SK-N-SH treated with all-trans-retinoic acid at 6 μM for 48 hours (cell line): ENCODE measurements at regions not wholly inside any gene's neighbourhood (a gene's known extent, or its start where the extent isn't known, plus 50 kb on each side); places are given as distances from the start of the nearest gene placed in this dataset.
"Not testable (repeated sequence)": the region's sequence is repeated elsewhere in the genome, so short reads cannot be mapped to it uniquely, and the experiment has no call there.

ENCODE experiments used
- ATAC-seq: fragments of 200-7000 bp; cut with Tn5 transposase; 3 replicates; pipeline ENCODE4 v1.9.1; 2020; ENCODE audit warnings: mild to moderate bottlenecking, moderate library complexity
- ARNTL ChIP-seq: fragments of 450-650 bp; formaldehyde crosslinking; IDR thresholded peaks from 2 replicates; pipeline ENCODE4 v1.5.0; 2020; ENCODE audit warnings: low read depth, mild to moderate bottlenecking, moderate library complexity, borderline replicate concordance
- ESRRG ChIP-seq: fragments of 250-450 bp; sonication (Bioruptor Pico); IDR thresholded peaks from 2 replicates; pipeline ENCODE4 v1.6.1; 2021; ENCODE audit warnings: mild to moderate bottlenecking
- OSR1 ChIP-seq: fragments of 250-450 bp; sonication (Bioruptor Pico); IDR thresholded peaks from 2 replicates; pipeline ENCODE4 v1.8.0; 2022; ENCODE audit warnings: moderate library complexity, mild to moderate bottlenecking, inconsistent platforms
- PATZ1 ChIP-seq: fragments of 250-450 bp; sonication (Bioruptor Pico); IDR thresholded peaks from 2 replicates; pipeline ENCODE4 v1.8.0; 2020; ENCODE audit warnings: mild to moderate bottlenecking, moderate library complexity, borderline replicate concordance
- POU6F1 ChIP-seq: fragments of 250-450 bp; sonication (Bioruptor Pico); IDR thresholded peaks from 2 replicates; pipeline ENCODE4 v1.8.0; 2021; ENCODE audit warnings: low read depth, mild to moderate bottlenecking, moderate library complexity, borderline replicate concordance
- RARB ChIP-seq: fragments of 250-450 bp; sonication (Bioruptor Pico); IDR thresholded peaks from 2 replicates; pipeline ENCODE4 v1.8.0; 2021; ENCODE audit warnings: mild to moderate bottlenecking, moderate library complexity
- TCF4 ChIP-seq: fragments of 250-450 bp; sonication (Bioruptor Pico); IDR thresholded peaks from 2 replicates; pipeline ENCODE4 v1.8.0; 2021; ENCODE audit warnings: mild to moderate bottlenecking, moderate library complexity, borderline replicate concordance
- TOX ChIP-seq: fragments of 250-450 bp; sonication (Bioruptor Pico); IDR thresholded peaks from 2 replicates; pipeline ENCODE4 v1.8.0; 2021; ENCODE audit warnings: mild to moderate bottlenecking, moderate library complexity, borderline replicate concordance
- TSHZ2 ChIP-seq: fragments of 250-450 bp; sonication (Bioruptor Pico); IDR thresholded peaks from 2 replicates; pipeline ENCODE4 v1.5.0; 2020; ENCODE audit warnings: mild to moderate bottlenecking, moderate library complexity
- ZC3H10 ChIP-seq: fragments of 250-450 bp; sonication (Bioruptor Pico); IDR thresholded peaks from 2 replicates; pipeline ENCODE4 v1.5.1; 2021; ENCODE audit warnings: mild to moderate bottlenecking, moderate library complexity
- ZFP30 ChIP-seq: fragments of 450-650 bp; formaldehyde crosslinking; IDR thresholded peaks from 2 replicates; pipeline ENCODE4 v1.5.0; 2022; ENCODE audit warnings: mild to moderate bottlenecking, moderate library complexity
- ZNF565 ChIP-seq: fragments of 450-650 bp; formaldehyde crosslinking; conservative IDR thresholded peaks from 2 replicates; pipeline ENCODE4 v1.5.0; 2020; ENCODE audit warnings: low read depth, mild to moderate bottlenecking, moderate library complexity
- ZNF70 ChIP-seq: fragments of 450-650 bp; formaldehyde crosslinking; IDR thresholded peaks from 2 replicates; pipeline ENCODE4 v1.5.0; 2020; ENCODE audit warnings: mild to moderate bottlenecking, moderate library complexity
- ZNF8 ChIP-seq: fragments of 450-650 bp; formaldehyde crosslinking; IDR thresholded peaks from 2 replicates; pipeline ENCODE4 v1.5.0; 2020; ENCODE audit warnings: mild to moderate bottlenecking, moderate library complexity

- no peak for TF ChIP-seq TCF4 (CRISPR knock-in tag)
- no peak for TF ChIP-seq POU6F1 (CRISPR knock-in tag)
- no peak for TF ChIP-seq ZFP30 (CRISPR knock-in tag)
- no peak for TF ChIP-seq ESRRG
- TF ChIP-seq ZC3H10 (CRISPR knock-in tag): no peak
- TF ChIP-seq ZNF565 (CRISPR knock-in tag): no peak
- no peak for TF ChIP-seq ZNF70 (CRISPR knock-in tag)
- TF ChIP-seq TSHZ2 (CRISPR knock-in tag): no peak
- TF ChIP-seq OSR1 (CRISPR knock-in tag): no peak
- TF ChIP-seq RARB (CRISPR knock-in tag): no peak
- TF ChIP-seq, all 23 proteins: peak for 0
- ATAC-seq: no peak
Measured at GRCh38 chr1:163585796-163586195, 264.0 kb downstream of the NUF2 start.

- no peak for ATAC-seq
- TF ChIP-seq TCF4 (CRISPR knock-in tag): no peak
Measured at GRCh38 chr1:163588796-163589195, 267.0 kb downstream of the NUF2 start.

GRCh38 chr1:163589735-163590134, 268.0 kb downstream of the NUF2 start:
- no peak for ATAC-seq

GRCh38 chr1:163591131-163591530, 269.4 kb downstream of the NUF2 start:
- ATAC-seq: not testable (repeated sequence)

More at GRCh38 chr1:163589735-163590134, 268.0 kb downstream of the NUF2 start:
- no peak for TF ChIP-seq TCF4 (CRISPR knock-in tag)
- TF ChIP-seq ARNTL (CRISPR knock-in tag): no peak

GRCh38 chr1:163592623-163593022, 270.9 kb downstream of the NUF2 start:
- ATAC-seq: not testable (repeated sequence)

GRCh38 chr1:163596106-163596505, 274.4 kb downstream of the NUF2 start:
- ATAC-seq: not testable (repeated sequence)

- TF ChIP-seq ESRRG (no peak), PATZ1 (CRISPR knock-in tag) (no peak), POU6F1 (CRISPR knock-in tag) (no peak), RARB (CRISPR knock-in tag) (no peak), TOX (CRISPR knock-in tag) (no peak), TCF4 (CRISPR knock-in tag) (no peak), ZNF8 (CRISPR knock-in tag) (no peak)
- ATAC-seq: no peak
Measured at GRCh38 chr1:163596541-163597258, 274.9 kb downstream of the NUF2 start.
